ENCODE measurements at regions not wholly inside any gene's neighbourhood (a gene's known extent, or its start where the extent isn't known, plus 50 kb on each side); places are given as distances from the start of the nearest gene placed in this dataset.

DNA sequence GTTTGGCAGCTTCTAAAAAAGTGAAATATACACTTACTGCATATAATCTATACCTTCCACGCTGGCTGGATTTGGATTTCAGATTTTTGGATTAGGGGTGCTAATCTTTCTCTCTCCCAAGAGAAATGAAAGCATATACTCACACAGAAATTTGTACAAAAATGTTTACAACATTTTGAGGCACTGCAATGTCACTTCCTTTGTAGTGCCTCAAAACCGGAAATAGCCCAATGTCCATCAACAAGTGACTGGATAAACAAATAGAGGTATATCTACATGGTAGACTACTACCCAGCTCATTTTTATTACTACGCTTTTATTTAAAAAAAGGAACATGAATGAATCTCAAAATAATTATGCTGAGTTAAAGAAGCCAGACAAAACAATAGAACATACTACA lies 74.0 kb upstream of the MIER3 start:
- TF ChIP-seq EP300 (IDR thresholded peaks at IDR 0.05): no peak
- TF ChIP-seq, protein P1, sequence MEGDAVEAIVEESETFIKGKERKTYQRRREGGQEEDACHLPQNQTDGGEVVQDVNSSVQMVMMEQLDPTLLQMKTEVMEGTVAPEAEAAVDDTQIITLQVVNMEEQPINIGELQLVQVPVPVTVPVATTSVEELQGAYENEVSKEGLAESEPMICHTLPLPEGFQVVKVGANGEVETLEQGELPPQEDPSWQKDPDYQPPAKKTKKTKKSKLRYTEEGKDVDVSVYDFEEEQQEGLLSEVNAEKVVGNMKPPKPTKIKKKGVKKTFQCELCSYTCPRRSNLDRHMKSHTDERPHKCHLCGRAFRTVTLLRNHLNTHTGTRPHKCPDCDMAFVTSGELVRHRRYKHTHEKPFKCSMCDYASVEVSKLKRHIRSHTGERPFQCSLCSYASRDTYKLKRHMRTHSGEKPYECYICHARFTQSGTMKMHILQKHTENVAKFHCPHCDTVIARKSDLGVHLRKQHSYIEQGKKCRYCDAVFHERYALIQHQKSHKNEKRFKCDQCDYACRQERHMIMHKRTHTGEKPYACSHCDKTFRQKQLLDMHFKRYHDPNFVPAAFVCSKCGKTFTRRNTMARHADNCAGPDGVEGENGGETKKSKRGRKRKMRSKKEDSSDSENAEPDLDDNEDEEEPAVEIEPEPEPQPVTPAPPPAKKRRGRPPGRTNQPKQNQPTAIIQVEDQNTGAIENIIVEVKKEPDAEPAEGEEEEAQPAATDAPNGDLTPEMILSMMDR (IDR thresholded peaks at IDR 0.05): no peak
- TF ChIP-seq RAD21 (conservative IDR thresholded peaks at IDR 0.05 in 1 of 2, IDR thresholded peaks at IDR 0.05 in 1 of 2): no peak

Data from A549 (cell line).